ENCODE measurements at regions not wholly inside any gene's neighbourhood (a gene's known extent, or its start where the extent isn't known, plus 50 kb on each side); places are given as distances from the start of the nearest gene placed in this dataset.

- no peak overlapping the region for H3K56ac ChIP-seq (ENCODE audit: insufficient read length, low read depth, low read length)
- H2BK15ac ChIP-seq (ENCODE audit: low read depth, low read length): no peak overlapping the region
- Mint-ChIP-seq H3K27me3 (ENCODE audit: low read depth) (no peaks in the 10 kb centered on the region), H3K4me3 (no peak overlapping the region), H3K4me1 (no peaks in the 10 kb centered on the region), H3K27ac (no peak overlapping the region), H3K9me3 (no peaks in the 10 kb centered on the region), H3K36me3 (ENCODE audit: insufficient read depth in 1 of 3, low read depth in 3 of 3) (no peaks in the 10 kb centered on the region)
- no peak overlapping the region for H3K18ac ChIP-seq (ENCODE audit: insufficient read length, low read depth, low read length)
- no peak for TF ChIP-seq CTCF (conservative IDR thresholded peaks at IDR 0.05)
- no peak overlapping the region for H3K9ac ChIP-seq (ENCODE audit: extremely low read depth, insufficient read length, low read length)
- H3K79me1 ChIP-seq (ENCODE audit: insufficient read depth, low read depth, low read length, poor library complexity, severe bottlenecking): no peaks in the 10 kb centered on the region
- H4K8ac ChIP-seq (replicated peaks; ENCODE audit: insufficient read length, low read depth, low read length): no peak overlapping the region
- no peak overlapping the region for H3K27ac ChIP-seq (ENCODE audit: insufficient read length, low read depth, low read length)
- no peak overlapping the region for H4K5ac ChIP-seq (ENCODE audit: insufficient read length, low read depth, low read length)
- no peaks in the 10 kb centered on the region for H3K4me1 ChIP-seq (ENCODE audit: insufficient read depth, low read length)
- H3T11ph ChIP-seq (ENCODE audit: low read length): no peak overlapping the region
- H2BK12ac ChIP-seq (ENCODE audit: insufficient read length, low read depth, low read length): no peak overlapping the region
- no peaks in the 10 kb centered on the region for H3K79me2 ChIP-seq (ENCODE audit: insufficient read depth, low read length)
- H3K4me2 ChIP-seq (ENCODE audit: insufficient read depth, insufficient read length, low read length): no peak overlapping the region
- no peak for DNase-seq
- no peaks in the 10 kb centered on the region for H4K20me1 ChIP-seq (ENCODE audit: control insufficient read depth, insufficient read depth, insufficient read length)
- H3K4ac ChIP-seq (ENCODE audit: low read depth, low read length): no peak overlapping the region
- H3K27me3 ChIP-seq (ENCODE audit: insufficient read depth, low read length): no peaks in the 10 kb centered on the region
- H3K14ac ChIP-seq (ENCODE audit: insufficient read depth, low read length): no peak overlapping the region
- H2BK20ac ChIP-seq (ENCODE audit: low read depth, low read length, poor library complexity, severe bottlenecking): no peak overlapping the region
- H2BK5ac ChIP-seq (ENCODE audit: insufficient read length, low read length): no peak overlapping the region
- no peak overlapping the region for H2AFZ ChIP-seq (ENCODE audit: low read length)
- no peak overlapping the region for H2BK120ac ChIP-seq (ENCODE audit: low read depth, low read length, poor library complexity, severe bottlenecking)
- H3K9me3 ChIP-seq (ENCODE audit: control insufficient read depth, low read depth, low read length): no peaks in the 10 kb centered on the region
- no peaks in the 10 kb centered on the region for H3K23me2 ChIP-seq (ENCODE audit: insufficient read length, low read depth, low read length, poor library complexity, severe bottlenecking)
- H4K91ac ChIP-seq (ENCODE audit: insufficient read length, low read depth, low read length): no peak overlapping the region
- no peak overlapping the region for H3K23ac ChIP-seq (ENCODE audit: insufficient read length, low read depth, low read length)
- H2AK5ac ChIP-seq (ENCODE audit: insufficient read length, low read length): no peak overlapping the region
- no CpG with 5 or more reads among the region's 2 CpGs for WGBS (ENCODE audit: extremely low coverage, insufficient read length, low lambda C conversion rate)
Observed at GRCh38 chr4:141792164-141792563, 155.8 kb downstream of the IL15 start.

Measured in H9 (cell line).